GM12873 (cell line): ENCODE measurements at regions not wholly inside any gene's neighbourhood (a gene's known extent, or its start where the extent isn't known, plus 50 kb on each side); places are given as distances from the start of the nearest gene placed in this dataset.

Experiments used
- CTCF ChIP-seq: IDR thresholded peaks from 2 replicates; pipeline ENCODE4 v1.5.1; 2012; ENCODE audit warnings: low read depth, mild to moderate bottlenecking, moderate library complexity, low read length, control low read depth; ENCODE audit not compliant: insufficient read depth; ENCODE audit errors: missing control alignments

DNA sequence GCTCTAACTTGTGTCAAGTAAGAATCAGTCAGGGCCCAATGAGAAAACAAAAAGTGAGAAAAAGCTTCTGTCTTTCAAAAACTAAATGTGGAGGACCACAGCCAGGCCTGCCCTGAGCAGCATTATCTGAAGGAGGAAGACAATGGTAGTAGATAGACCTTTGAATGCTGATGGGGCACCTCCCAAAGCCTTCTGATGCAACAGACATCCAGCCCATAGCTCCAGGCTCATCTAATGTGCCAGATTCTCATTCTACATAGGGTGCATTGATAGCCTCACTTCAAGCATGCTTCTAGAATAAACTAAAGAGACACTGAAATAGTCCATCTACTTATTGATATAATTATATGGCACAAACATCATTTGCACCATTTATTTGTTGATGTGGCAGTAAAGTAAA is 351.6 kb downstream of the HHIPL2 start:
- no peak for TF ChIP-seq CTCF

DNA sequence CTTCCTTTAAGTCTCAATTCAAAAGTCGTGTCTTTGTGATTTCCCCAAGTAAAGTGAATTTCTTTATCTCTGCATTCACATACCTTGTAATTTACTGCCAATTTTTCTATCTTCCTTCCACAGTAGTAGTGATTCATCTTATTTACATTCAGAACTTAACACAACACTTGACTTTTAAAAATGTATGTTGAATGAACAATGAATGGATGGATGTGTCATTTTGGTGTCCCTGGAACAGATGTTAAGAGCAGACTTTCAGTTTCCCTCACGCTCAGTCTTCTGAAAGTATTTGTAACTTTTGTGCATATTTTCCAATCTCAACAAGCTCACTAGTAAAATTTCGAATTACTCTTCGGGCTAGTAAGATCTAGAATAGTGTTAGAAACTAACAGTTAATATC is 352.0 kb downstream of the HHIPL2 start:
- TF ChIP-seq CTCF, result no peak

GRCh38 chr1:222189218-222189617 is 358.7 kb downstream of the HHIPL2 start:
- no peak for TF ChIP-seq CTCF

GRCh38 chr1:222187566-222188332 is 360.2 kb downstream of the HHIPL2 start:
- TF ChIP-seq CTCF, result no peak

DNA sequence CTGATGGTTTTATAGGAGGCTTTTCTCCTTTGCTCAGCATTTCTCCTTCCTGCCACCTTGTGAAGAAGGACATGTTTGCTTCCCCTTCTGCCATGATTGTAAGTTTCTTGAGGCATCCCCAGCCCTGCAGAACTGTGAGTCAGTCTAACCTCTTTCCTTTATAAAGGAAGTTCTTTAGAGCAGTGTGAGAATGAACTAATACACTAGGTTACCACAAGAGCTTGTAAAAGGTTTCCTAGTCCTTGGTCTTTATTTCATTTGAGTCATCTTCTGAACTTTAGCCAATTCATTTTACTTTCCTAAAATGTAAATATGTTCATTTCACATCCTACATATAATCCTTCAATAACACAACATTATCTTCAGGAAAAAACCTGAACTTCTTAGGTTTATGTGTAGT is 365.3 kb downstream of the HHIPL2 start:
- no peak for TF ChIP-seq CTCF

- no peak for TF ChIP-seq CTCF
These were observed 366.7 kb downstream of the HHIPL2 start for GRCh38 chr1:222181191-222181590.

DNA sequence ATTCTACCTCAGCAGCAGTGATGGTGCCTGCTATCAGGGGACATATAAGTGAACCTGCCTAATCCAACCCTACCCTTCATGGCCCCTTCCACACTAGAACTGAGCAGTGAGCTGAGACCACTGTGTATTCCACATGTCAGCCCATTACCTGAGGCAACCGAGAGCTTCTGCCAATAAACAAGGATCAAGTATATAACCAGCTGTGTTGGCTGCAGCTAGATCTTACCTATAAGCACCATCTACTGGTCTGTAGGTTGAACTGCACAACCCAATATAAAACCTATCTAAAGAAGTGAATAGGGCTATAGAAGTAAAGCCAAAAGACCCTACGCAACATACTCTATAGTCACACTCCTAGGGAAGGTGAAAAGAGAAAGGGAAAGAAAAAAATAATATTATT is 376.9 kb downstream of the HHIPL2 start:
- TF ChIP-seq CTCF, result peak; percentile 71

DNA sequence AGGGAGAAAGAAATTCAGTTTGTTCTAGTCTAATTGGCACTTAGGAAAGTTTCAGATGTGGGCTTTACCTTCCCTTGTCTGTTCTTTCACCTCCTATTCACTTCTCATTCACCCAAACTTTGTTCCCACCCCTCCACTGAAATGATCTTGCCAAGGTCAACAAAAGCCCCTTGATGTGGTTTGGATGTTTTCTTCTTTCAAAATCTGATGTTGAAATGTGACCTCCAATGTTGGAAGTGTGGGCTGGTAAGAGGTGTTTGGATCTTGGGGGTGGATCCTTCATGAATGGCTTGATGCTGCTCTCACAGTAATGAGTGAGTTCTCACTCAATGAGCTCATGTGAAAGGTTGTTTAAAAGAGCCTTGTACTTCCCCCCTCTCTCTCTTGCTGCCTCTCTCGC is 379.3 kb downstream of the HHIPL2 start:
- TF ChIP-seq CTCF, result no peak
